Esophagus muscularis mucosa (tissue), 3 donors: ENCODE measurements at regions not wholly inside any gene's neighbourhood (a gene's known extent, or its start where the extent isn't known, plus 50 kb on each side); places are given as distances from the start of the nearest gene placed in this dataset.

ENCODE experiments used
- POLR2A ChIP-seq: fragments of 450-650 bp; IDR thresholded peaks from one replicate; pipeline ENCODE4 v1.6.1; 2017; ENCODE audit warnings: antibody characterized with exemption, moderate library complexity, mild to moderate bottlenecking, low read depth
- TF ChIP-seq, protein P1 (sequence below), 3 experiments: fragments of 200-600 bp in 2 of 3; fragments of 450-650 bp in 1 of 3; sonication (generic) in 2 of 3; IDR thresholded peaks; one replicate each; pipeline ENCODE4 v1.5.1; 2017 to 2019; ENCODE audit warnings: antibody characterized with exemption in 3 of 3, mild to moderate bottlenecking in 2 of 3, moderate library complexity in 1 of 3

DNA sequence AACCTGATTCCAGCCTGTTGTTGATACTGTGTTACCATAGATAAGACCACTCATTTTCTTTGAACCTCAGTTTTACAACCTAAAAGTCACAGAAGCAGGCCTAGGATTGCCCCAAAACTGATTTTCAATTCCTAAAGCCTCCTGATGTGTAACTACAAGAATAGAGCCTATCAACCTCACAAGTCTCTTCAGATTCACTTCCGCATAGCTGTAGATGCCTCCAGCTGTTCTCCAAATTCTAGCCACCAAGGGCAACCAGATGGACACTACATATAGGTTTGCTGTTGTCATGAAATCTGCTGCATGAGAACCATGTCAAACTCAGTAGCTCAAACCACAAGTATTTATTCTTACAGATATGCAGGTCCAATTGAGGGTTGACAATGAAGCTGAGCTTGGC lies 143.5 kb downstream of the SPATA31D1 start:
- TF ChIP-seq POLR2A, result no peak
- TF ChIP-seq, protein P1, sequence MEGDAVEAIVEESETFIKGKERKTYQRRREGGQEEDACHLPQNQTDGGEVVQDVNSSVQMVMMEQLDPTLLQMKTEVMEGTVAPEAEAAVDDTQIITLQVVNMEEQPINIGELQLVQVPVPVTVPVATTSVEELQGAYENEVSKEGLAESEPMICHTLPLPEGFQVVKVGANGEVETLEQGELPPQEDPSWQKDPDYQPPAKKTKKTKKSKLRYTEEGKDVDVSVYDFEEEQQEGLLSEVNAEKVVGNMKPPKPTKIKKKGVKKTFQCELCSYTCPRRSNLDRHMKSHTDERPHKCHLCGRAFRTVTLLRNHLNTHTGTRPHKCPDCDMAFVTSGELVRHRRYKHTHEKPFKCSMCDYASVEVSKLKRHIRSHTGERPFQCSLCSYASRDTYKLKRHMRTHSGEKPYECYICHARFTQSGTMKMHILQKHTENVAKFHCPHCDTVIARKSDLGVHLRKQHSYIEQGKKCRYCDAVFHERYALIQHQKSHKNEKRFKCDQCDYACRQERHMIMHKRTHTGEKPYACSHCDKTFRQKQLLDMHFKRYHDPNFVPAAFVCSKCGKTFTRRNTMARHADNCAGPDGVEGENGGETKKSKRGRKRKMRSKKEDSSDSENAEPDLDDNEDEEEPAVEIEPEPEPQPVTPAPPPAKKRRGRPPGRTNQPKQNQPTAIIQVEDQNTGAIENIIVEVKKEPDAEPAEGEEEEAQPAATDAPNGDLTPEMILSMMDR (IDR thresholded peaks at IDR 0.05), result no peak
